GM19372 (cell line): ENCODE measurements at regions not wholly inside any gene's neighbourhood (a gene's known extent, or its start where the extent isn't known, plus 50 kb on each side); places are given as distances from the start of the nearest gene placed in this dataset.

Experiments
- ATAC-seq: cut with Tn5 transposase; IDR thresholded peaks from one replicate; pipeline ENCODE4 v1.9.1; 2021; ENCODE audit warnings: mild to moderate bottlenecking, low read depth, moderate library complexity; ENCODE audit not compliant: unreplicated experiment

DNA sequence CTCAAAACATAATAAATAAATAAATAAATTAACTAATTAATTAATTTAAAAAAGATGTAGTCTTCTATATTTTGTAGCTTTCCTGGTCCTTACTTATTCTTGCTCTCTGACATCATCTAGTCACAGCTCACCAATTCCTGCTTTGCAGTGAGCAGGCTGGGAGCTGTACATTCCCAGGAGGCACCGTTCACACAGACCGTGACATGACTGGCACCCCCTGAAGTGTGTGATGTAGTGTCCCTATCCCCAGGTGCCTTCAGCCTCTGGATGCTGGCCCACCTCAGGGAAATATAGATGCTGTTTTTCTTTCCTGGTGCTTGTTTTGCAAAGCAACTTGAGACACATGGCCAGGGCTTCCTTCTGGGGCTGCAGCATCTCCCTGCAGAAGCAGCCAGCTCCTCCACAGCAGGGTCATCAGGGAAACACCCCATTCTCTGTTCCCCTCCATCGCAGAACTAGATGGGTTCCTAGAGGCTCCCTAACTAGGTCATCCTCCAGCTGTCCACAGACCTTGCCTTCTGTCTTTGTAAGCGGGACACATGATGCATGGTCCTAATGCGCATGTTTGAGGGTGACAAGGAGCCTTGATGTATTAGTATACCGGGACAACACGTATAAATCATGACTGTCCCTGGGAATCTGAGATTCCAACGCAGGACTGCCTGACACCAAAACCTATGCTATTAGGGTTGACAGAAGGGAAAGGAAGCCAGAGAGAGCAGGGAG is 76.4 kb downstream of the RHOB start:
- no peak for ATAC-seq

DNA sequence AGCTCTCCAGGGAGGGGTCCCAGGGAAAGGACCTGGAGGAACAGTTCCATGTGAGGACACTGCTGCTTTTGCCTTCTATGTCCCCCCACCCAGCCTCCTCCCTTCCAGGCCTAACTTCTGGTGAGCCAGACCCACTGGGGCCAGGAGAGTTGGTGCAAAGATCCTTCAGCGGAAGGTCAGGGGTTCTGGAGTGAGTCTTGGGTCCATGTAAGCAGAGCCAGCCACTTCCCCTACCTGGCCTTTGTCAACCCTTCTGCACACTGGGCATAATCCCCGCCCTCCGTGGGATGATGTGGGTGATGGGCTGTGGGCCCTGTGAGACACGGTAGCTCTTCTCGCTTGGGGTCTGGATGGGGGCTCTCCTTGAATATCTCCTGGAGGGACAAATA is 76.9 kb downstream of the RHOB start:
- ATAC-seq = no peak

DNA sequence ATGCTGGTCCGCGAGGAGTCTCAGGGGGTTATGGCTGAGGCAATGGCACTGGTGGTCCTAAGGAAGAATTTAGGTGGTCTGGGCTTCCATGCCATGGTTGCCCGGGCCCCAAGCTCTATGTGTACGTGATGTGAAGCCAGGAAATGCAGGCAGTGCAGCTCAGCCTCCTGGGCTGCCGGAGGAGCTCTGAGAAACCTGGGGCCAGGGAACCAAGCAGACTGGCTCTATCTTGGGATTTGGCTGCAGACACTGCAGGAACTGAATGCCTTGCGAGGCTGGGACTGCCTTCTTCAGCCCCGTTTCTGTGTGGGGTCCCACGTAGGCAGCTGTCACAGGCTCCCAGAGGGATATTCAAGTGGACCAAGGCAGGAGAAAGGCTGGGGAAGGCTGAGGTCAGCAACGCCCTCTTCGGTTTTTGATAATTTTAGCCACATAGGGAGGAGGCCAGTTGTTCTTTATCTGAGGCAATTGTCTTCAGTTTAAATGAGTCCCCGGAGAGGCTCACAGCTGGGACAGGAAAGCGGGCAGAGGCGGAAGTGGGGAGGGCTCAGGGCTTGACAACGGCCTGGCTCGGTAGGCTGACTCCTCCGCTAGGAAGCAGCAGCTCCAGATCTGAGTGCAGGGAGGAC is 77.7 kb downstream of the RHOB start:
- ATAC-seq = peak; percentile 65

DNA sequence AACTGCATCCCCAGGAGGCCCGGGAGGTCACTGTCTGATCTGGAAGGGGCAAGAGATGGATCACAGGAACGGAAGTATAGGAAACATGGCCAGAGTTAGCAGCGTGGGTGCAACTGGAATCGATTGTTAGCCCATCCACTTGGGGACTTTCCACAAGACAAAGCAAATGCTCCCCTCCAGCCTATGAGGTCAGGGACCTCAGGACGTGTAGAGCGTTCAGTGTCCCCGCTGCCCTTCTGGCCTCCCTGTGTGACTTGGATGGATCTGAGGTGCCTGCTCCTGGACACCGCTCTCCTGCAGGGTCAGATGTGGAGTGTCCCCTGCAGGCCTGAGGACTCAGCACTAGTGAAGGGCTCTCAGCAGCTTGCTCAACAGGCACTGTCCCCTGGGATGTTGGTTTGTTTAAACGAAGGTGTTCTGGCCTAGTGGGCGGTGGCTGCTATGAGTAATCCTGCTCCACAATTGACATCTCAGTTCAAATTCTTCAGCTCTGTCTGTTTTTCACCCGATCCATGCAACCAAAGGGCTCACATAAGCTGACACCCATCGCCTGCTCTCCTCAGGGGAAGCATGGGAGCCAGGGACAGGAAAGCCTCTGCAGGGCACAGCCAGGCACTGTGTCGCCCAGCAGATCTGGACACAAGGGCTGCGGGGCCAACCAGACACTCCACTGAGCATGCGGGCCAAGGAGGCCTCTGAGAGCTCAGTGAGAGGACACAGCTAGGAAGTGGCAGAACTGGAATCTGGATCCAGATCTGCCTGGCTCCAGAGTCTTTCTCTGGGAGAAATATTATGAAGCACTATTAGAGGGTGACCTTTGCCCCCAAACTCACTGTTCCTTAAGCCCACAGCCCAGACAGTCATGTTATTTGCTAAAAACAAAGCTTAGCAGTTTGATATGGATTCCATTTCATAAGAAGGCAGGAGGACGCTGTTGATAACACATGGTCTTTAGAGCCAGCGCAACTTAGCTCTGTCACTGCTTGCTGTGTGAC is 78.5 kb downstream of the RHOB start:
- ATAC-seq = peak; percentile 84

- no peak for ATAC-seq
Measured at GRCh38 chr2:20526160-20526559, 79.3 kb downstream of the RHOB start.

DNA sequence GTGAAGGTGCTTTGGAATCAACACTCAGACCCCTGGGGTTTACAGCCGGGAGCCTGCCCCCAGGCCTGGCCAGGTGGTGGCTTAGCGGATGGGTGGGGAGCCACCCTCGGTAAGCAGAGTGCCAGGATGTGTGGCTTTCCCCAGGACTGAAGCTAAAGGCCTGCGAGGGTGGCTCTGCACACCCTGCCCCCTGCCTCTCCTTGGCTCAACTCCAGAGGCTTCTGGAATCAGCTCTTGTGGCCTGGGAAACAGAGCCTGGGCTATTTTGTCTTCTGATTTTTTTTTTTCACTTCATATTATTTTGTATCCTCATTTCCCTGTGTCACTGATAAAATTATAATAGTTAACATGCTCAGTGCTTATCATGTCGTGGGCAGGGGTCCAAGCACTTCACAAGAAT is 79.8 kb downstream of the RHOB start:
- no peak for ATAC-seq

DNA sequence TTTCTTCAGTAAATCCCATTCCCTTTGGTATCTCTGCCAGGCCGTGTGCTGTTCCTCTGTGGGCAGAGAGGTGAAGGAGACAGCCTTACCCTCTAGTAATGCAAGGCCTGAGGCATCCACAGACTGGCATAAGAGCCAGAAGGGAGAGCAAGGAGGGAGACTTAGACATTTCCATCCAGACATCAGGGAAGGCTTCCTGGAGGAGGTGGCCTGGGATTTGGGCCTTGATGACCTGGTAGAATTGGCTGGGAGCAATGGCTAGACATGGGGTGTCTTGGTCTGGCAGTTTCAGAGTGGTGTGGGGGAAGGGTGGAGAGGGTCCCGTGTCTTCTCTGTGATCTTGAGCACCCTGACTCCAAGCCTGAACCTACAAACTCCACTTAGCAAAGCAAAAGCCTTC is 81.8 kb downstream of the RHOB start:
- no peak for ATAC-seq

GRCh38 chr2:20530520-20530919 is 83.6 kb downstream of the RHOB start:
- no peak for ATAC-seq

DNA sequence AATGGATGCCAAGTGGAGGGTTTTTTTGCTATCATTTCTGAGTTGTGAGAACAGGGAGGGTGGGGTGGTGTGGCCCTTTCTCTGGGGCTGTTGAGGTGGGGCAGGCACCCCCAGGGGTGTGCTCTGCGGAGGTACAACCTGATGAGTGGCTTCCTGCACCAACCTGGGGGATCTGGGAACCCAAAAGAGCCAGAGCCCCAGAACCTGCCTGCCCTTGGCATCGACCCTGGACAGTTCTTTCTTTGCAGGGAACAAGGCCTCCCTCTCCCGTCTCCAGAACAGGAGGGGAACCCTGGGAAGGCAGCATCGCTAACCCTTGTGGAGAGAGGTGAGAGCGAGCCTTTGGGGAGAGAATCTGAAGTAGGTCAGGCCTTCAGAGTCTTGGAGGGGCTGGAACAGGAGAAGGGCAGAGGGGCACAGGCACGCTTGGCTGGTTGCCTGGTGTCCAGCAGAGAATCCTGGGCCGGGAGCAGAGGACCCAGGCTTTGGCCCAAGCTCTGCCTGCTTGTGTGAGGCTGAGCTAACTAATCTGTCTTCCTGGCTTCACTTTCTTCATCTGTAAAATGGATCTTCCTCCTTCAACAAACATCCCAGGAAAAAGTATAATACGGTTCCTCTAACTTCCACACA is 84.9 kb downstream of the RHOB start:
- ATAC-seq = no peak

DNA sequence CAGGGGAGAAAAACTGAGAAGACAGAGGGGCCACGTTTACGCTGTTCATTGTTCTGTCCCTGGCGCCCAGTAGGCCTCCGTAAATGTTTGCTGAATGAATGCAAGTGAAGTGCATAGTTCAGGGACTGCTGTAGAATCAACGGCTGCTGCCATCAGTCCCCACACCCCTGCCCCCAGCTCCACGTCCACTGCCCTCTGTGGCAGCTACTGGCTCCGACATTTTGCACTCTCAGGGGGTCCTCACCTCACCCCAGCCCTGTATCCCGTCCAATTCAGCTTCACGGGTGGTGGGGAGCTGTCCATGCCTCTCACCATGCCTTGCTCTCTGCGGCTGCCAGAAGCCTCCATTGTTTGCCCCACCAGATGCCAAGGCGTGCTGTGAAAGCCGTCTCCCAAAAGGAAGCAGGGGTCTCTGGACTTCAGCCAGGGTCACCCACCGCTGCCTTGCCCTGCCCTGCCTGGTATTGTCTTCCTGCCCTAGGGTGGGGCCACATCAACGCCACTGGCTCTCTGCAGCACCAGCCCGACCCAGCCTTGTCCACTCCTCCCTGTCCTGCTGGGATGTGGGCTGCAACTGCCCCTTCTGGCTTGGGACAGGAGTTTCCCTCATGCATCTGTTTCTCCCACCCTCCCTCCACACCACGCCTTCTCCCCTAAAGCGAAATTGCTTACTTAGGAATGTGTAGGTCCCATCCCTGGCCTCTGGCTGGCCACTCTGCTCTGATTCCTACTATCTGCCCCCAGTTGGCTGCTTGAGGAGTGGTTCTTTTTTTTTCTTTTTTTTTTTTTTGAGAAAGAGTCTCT is 86.0 kb downstream of the RHOB start:
- ATAC-seq = no peak

- no peak for ATAC-seq
Measured at GRCh38 chr2:20533993-20534622, 87.2 kb downstream of the RHOB start.

GRCh38 chr2:20534913-20535801 is 88.3 kb downstream of the RHOB start:
- ATAC-seq = no peak

DNA sequence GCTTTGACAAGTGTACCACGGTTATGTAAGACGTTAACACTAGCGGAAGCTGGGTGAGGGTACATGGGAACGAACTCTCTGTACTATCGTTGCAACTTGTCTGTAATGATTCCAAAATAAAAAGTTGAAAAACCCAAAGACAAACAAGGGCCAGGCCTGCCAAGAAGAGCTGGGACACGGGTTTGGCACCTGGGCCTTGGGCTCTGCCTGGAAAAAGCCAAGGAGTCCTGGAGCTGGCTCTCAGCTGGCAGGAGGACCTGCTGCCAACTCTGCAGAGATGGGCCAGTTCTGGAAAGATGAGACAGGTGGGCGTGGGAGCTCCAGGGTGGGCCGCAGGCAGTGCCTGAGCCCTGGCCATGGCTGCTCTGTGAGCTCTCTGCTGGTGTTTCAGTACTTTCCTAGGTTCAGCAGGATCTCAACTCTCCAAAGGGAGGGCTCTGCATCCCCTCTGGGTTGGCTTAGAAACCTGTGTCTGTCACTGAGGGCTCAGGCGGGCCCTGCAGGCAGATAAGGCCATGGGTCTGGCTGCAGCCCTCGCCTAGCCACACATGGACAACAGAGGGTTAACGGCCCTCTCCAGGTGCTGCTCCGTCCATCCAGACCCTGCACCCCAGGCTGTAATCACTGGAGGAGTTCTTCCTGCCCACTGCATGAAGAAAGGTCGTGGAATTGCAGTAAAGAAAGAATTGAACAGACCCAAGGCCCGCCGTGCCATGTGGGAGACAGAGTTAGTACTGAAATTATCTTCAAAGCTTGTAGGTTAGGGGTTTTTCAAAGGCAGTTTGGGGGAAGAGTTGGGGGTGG is 89.9 kb downstream of the RHOB start:
- ATAC-seq = no peak

DNA sequence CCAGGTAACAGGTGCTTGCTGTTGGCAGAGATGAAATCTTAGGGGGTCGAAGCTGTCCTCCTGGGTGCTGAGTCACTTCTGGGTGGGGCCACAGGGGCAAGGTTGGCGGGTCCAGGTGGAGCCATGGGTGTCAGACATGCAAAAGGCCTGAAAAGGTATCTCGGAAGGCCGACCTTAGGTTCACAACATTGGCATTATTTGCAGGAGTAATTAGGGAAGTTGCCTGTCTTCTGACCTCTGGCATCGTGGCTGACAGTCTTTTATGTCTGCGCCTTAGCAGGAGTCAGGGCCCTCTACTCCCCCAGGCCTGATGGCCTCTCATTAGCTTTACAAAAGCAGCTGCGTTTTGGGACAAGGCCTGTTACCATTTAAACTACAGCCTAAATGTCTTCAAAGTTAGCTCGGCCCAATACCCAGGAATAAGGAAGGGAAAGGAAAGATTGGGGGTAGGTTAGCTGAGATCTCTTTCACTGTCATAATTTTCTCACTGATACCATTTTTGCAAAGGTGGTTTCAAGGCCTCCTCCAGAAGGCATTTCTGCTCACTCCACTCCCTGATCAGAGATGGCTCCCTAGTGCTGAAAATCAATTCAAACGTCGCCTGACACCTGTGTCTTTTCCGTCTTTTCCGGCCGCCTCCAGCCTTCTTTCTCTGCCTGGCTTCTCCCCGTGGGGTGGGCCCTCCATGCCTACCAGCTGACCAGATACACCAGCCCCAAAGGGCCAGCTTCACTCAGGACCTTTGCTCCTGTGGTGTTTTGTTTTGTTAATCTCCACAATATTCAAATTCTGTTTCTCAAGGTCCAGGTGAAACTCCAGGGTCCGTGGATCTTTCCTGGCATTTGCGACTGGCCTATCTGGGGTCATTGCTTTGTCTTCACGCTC is 90.8 kb downstream of the RHOB start:
- ATAC-seq = no peak

DNA sequence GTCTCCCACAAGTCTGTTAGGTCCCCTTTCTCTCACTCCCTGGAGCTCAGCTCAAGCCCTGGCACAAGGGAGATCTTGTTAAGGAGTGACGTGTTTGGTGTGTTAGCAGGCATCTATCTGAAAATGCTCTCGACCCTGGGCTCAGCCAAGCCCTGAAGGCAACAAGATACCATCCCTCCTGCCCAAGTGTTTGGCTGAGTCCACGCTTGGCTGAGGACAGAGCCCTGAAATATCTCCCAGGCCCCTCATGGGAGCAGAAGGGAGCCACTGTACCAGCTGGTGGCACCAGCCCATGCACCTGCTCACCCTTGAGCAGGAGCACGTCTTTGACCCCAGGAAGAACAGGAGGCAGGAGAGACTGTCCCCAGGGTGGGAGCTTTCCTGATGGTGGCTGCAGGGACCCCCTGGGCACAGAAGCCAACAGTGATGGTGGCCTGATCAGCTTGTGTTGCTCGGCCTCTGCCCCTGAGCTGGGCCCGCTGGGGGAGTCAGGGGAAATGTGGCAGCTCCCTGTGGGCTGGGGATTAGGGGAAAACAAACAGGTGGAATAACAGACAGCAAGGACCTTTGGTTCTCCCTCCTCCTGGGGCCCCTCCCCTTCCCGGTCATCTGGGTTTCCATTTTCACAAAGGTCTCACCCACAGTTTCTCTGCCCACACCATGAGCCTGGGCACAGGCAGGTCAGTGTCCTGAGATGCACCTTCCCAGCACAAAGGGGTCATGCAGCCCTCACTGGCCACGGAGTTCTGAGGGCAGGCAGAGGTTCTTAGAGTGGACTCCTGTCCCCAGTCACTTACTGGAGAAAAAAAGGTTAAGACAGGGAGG is 91.6 kb downstream of the RHOB start:
- ATAC-seq = no peak

DNA sequence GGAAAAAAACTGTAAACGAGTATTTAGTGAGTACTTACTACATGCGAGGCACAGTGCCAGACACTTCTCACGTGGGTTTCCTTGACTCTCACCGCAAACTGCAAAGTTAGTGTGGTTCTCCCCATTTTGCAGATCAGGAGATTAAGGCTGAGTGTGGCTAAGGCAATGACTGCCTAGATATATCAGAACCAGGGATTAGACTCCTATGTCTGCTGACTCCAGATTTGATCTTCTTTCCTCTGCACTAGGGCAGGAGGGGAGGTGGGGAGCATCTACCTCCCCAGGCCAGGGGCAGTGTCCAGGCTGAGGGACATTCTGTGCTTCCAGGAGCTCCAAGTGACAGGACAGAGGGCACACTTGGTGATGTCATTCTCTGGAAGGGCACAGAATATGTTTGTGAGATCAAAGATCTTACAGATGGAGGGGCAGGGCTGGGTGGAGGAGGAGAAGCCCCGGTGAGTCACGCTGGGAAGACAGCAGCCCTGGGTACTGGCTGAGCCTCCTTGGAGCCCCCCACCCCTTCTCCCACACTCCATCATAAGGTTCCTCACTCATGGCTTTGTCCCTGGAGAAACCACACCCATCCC is 92.4 kb downstream of the RHOB start:
- no peak for ATAC-seq
